CD1c-positive myeloid dendritic cell (primary cell): ENCODE measurements at regions not wholly inside any gene's neighbourhood (a gene's known extent, or its start where the extent isn't known, plus 50 kb on each side); places are given as distances from the start of the nearest gene placed in this dataset.
"Not testable (repeated sequence)": the region's sequence is repeated elsewhere in the genome, so short reads cannot be mapped to it uniquely, and the experiment has no call there.

Experiments
- DNase-seq: peaks from one replicate; pipeline ENCODE4 v3.0.0-alpha.2; 2016; ENCODE audit errors: extremely low spot score

- not testable (repeated sequence) for DNase-seq
These were observed 82.3 kb upstream of the FCGR1A start for GRCh38 chr1:149700220-149700619.

DNA sequence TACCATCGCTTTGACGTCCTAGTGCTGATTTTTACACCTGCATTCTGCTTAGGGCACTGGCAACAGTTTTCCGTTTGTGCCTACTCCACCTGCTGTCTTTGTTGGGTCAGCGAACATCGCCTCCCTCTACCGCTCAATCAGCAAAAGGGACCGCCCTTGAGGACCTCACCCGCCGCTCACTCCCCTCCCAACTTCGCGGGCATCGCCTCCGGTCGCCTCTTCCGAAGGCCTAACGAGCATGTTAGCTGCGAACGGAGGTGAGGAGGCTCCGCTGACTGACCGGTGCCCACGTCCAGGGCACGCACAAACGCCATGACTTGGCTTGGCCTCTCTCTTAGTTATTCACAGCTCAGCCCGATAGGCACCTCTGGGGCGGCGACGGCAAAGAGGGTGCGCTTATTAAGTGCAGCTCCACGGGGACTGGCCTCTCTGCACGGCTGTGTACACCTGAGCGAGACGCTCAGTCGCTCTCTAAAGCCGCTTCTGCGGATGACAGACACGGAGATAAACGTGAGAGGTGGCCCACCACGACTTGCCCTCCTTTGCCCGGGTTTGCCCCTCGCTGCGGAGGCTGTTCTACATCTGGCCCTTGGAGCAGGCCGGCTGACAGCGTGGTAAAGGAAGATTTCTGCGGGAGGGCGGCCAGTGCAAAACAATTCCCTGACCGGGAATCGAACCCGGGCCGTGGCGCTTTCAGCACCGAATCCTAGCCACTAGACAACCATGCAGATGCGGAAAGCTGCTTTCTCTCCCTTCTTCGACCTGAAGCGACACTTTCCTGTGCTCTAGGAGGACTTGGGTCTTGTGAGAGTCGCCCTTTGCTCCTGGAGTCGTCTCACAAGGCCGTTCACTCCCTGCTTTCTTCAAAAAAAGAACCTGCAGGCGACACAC, 81.6 kb upstream of the FCGR1A start:
- DNase-seq: not testable (repeated sequence)

DNA sequence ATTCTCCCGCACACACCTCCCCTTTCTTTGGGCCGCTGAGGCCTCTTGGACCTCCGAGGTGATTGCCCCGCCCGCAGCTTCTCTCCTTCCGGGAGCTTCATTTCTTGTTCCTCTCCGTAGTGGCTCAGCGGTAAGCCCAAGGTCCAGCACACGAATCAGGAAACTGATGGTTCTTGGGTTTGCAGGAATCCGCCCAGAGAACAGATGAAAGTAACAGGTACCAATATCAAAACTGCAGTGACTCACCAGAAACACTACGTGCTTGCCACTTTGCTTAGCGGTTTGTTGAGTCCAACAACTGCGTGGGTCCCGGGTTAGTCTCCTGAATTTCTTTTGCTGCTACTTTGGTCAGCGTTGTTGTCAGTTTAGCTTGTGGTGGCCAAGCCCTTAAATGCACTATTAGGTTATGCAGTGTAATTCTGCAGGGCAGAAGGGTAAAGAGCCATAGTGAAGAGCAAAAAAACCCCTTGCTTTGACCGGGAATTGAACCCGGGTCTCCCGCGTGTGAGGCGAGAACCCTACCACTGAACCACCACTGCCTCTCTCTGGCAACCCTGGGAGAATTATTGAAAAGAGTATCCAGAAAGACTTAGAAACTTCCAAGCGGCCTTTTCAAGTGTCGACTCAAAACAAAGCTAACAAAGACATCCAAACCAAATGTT, 74.2 kb upstream of the FCGR1A start:
- DNase-seq: peak; percentile 57

- not testable (repeated sequence) for DNase-seq
These were observed 70.8 kb upstream of the FCGR1A start for GRCh38 chr1:149711651-149712050.

DNA sequence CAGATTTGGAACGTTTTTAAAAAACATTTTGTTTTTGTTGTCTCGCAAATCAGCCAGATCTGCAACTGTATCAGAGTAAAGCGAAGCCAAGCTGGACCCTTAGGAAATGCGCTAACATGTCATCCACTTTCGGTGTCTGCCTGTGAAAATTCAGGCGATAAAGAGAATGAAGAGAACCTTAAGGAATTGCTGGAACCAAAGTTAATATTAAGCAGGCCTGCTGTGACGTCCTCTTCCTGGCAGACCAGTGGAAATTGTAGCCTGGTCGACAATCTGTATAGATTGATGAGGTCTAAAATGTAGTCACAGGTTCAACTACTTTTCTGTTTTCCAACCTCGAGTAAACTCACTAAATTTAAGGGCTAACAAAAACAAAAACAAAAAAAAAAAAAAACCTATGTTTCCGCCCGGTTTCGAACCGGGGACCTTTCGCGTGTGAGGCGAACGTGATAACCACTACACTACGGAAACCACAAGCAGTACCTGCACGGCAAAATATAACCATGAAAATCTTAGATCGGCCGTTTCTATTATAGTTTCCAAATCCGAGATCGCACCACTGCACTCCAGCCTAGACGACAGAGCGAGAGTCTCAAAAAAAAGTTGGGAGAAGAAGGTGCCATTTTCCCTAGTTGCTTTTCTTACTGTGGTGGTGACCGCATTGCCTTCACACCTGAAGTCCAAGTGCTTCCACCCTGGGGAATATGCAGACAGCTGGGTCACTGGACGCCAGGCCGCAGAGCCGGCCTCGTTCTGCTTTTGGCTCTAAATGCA, 70.2 kb upstream of the FCGR1A start:
- DNase-seq: peak; percentile 25

DNA sequence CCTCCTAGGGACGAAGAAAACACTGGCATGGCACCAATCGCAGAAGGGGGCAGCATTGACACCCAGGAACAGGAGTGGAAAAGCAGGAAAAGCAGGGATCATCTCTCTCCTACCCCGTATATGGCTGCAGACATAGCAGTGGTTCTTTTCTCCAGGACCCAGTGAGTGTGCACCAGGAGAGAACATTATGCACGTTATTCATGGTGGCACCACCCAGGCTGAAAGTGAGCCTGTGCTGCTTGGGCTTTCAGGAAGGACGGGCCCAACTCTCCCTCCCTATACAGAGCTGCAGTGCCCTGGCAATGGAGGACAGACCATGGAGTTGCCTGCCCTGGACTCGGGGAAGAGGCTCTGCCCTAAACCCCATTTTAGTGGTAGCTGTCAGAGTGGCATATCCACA, 69.0 kb upstream of the FCGR1A start:
- DNase-seq: not testable (repeated sequence)

GRCh38 chr1:149713952-149714351, 68.5 kb upstream of the FCGR1A start:
- DNase-seq: not testable (repeated sequence)

GRCh38 chr1:149724618-149725302, 57.7 kb upstream of the FCGR1A start:
- not testable (repeated sequence) for DNase-seq

DNA sequence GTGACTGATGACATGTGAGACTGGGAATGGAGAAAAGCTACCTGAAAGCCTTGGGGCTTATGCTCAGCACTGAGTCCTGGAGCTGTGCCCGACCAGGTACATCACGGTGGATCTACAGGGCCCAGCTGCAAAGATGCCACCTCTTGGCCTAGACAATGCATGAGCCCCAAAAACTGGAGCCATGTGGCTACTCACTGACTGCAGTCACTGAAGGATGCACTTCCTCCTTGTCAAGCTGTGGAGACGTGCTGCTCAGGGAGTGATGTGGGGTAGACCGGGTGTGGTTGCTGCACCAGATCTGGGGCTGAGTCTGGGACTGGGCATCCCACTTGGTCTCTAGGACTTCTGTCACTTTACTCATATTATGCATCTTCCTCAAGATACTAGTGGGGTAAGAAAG, 55.8 kb upstream of the FCGR1A start:
- not testable (repeated sequence) for DNase-seq

- DNase-seq: not testable (repeated sequence)
These were observed 53.9 kb upstream of the FCGR1A start for GRCh38 chr1:149728598-149728997.
